HG03571 (cell line): ENCODE measurements at regions not wholly inside any gene's neighbourhood (a gene's known extent, or its start where the extent isn't known, plus 50 kb on each side); places are given as distances from the start of the nearest gene placed in this dataset.
"Not testable (repeated sequence)": the region's sequence is repeated elsewhere in the genome, so short reads cannot be mapped to it uniquely, and the experiment has no call there.

Experiments
- ATAC-seq: cut with Tn5 transposase; IDR thresholded peaks from one replicate; pipeline ENCODE4 v1.9.1; 2021; ENCODE audit not compliant: unreplicated experiment

- not testable (repeated sequence) for ATAC-seq
These were observed 528.6 kb downstream of the IRS2 start for GRCh38 chr13:109257761-109258157.
